Uterus (tissue), 2 donors: ENCODE measurements at regions not wholly inside any gene's neighbourhood (a gene's known extent, or its start where the extent isn't known, plus 50 kb on each side); places are given as distances from the start of the nearest gene placed in this dataset.

Source experiments
- POLR2A ChIP-seq, 2 donors: fragments of 450-650 bp; IDR thresholded peaks; one replicate each; pipeline ENCODE4 v1.6.1; 2016; ENCODE audit warnings: antibody characterized with exemption in 2 of 2, mild to moderate bottlenecking in 1 of 2, moderate library complexity in 1 of 2
- TF ChIP-seq, protein P1 (sequence below), 4 experiments: fragments of 200-600 bp in 2 of 4; fragments of 450-650 bp in 2 of 4; sonication (generic) in 2 of 4; IDR thresholded peaks; one replicate each; pipeline ENCODE4 v1.5.1; 2016 to 2019; ENCODE audit warnings: antibody characterized with exemption in 4 of 4, mild to moderate bottlenecking in 2 of 4, moderate library complexity in 1 of 4

DNA sequence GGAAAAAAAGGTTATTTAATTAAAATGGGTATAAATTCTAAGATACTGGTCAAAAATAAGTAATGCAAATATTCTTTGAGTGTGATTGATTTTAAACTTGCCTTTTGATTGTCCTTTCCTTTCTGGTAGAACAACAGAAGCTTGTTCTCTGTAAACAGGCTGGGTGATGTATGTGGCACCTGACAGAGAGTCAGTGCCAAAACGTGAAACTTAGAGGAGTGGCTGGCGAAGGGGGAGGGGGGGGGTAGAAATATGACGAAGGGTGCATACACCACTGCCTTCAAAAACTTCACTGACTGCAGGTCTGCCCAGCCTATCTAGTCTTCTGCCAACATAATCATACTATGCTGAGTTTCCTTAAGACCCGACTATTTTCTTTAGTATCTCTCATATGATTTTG, 629.8 kb upstream of the SEMA6A start:
- no peak for TF ChIP-seq POLR2A (IDR thresholded peaks at IDR 0.05)
- TF ChIP-seq, protein P1, sequence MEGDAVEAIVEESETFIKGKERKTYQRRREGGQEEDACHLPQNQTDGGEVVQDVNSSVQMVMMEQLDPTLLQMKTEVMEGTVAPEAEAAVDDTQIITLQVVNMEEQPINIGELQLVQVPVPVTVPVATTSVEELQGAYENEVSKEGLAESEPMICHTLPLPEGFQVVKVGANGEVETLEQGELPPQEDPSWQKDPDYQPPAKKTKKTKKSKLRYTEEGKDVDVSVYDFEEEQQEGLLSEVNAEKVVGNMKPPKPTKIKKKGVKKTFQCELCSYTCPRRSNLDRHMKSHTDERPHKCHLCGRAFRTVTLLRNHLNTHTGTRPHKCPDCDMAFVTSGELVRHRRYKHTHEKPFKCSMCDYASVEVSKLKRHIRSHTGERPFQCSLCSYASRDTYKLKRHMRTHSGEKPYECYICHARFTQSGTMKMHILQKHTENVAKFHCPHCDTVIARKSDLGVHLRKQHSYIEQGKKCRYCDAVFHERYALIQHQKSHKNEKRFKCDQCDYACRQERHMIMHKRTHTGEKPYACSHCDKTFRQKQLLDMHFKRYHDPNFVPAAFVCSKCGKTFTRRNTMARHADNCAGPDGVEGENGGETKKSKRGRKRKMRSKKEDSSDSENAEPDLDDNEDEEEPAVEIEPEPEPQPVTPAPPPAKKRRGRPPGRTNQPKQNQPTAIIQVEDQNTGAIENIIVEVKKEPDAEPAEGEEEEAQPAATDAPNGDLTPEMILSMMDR (IDR thresholded peaks at IDR 0.05): no peak
